Uterus (tissue), 3 donors: ENCODE measurements at regions not wholly inside any gene's neighbourhood (a gene's known extent, or its start where the extent isn't known, plus 50 kb on each side); places are given as distances from the start of the nearest gene placed in this dataset.

Experiments used
- DNase-seq, 2 donors: peaks; one replicate each; pipeline ENCODE4 v3.0.0-alpha.2; 2019 to 2020
- H3K27ac ChIP-seq, 2 donors: fragments of 200-600 bp; sonication (generic); 1 replicate in 1 of 2; 2 replicates in 1 of 2; pipeline ENCODE4 v1.5.1; 2016 to 2018
- H3K27me3 ChIP-seq, 2 donors: fragments of 200-600 bp; sonication (generic); one replicate each; pipeline ENCODE4 v1.5.1; 2018 to 2019; ENCODE audit warnings: control low read depth in 1 of 2
- H3K36me3 ChIP-seq, 2 donors: fragments of 200-600 bp; sonication (generic); one replicate each; pipeline ENCODE4 v1.5.1; 2019; ENCODE audit warnings: control low read depth in 1 of 2
- H3K4me1 ChIP-seq, 2 donors: fragments of 200-600 bp; sonication (generic); one replicate each; pipeline ENCODE4 v1.5.1; 2018 to 2019; ENCODE audit warnings: control low read depth in 1 of 2
- H3K4me3 ChIP-seq, 2 donors: fragments of 200-600 bp; sonication (generic); 1 replicate in 1 of 2; 2 replicates in 1 of 2; pipeline ENCODE4 v1.5.1; 2018 to 2019; ENCODE audit warnings: mild to moderate bottlenecking in 1 of 2
- H3K9me3 ChIP-seq, 2 donors: fragments of 200-600 bp; sonication (generic); one replicate each; pipeline ENCODE4 v1.5.1; 2019; ENCODE audit warnings: control low read depth in 1 of 2
- POLR2A ChIP-seq, 2 donors: fragments of 450-650 bp; IDR thresholded peaks; one replicate each; pipeline ENCODE4 v1.6.1; 2016; ENCODE audit warnings: antibody characterized with exemption in 2 of 2, mild to moderate bottlenecking in 1 of 2, moderate library complexity in 1 of 2
- intact Hi-C: fragments of 100-400 bp; cut with DNase I; formaldehyde crosslinking; loops from one replicate; pipeline ENCODE4 v1.15.1; 2023; ENCODE audit warnings: low total_unique reads
- TF ChIP-seq, protein P1 (sequence below), 4 experiments: fragments of 200-600 bp in 2 of 4; fragments of 450-650 bp in 2 of 4; sonication (generic) in 2 of 4; IDR thresholded peaks; one replicate each; pipeline ENCODE4 v1.5.1; 2016 to 2019; ENCODE audit warnings: antibody characterized with exemption in 4 of 4, mild to moderate bottlenecking in 2 of 4, moderate library complexity in 1 of 4
- donor health status: DM: yes; HTN: yes; CAD: no.

DNA sequence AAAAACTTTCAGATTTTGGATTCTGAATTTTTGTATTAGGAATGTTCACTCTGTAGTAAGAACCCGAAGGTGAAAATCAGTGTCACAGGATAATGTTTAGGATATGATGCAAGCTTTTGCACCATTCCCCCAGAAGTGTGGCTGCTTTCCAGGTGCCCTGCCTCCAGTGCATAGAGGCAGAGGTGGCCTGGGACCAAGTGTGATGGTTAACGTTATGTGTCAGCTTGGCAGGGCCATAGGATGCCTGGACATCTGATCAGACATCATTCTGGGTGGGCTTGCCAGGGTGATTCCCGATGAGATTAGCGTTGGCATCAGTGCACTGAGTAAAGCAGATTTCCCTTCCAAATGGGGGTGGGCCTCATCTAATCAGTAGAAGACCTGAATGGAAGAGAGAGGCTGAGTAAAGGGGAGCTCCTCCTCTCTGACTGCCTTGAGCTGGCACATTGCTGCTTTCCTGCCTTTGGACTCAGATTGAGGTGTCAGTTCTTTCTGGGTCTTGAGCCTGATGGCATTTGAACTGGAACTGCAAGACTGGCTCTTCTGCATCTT lies 177.4 kb upstream of the HS6ST1 start:
- no peaks in the 10 kb centered on the region for H3K9me3 ChIP-seq
- no peaks in the 10 kb centered on the region for H3K36me3 ChIP-seq
- intact Hi-C loops = no loop called here
- DNase-seq = no peak
- TF ChIP-seq POLR2A (IDR thresholded peaks at IDR 0.05) = no peak
- TF ChIP-seq, protein P1, sequence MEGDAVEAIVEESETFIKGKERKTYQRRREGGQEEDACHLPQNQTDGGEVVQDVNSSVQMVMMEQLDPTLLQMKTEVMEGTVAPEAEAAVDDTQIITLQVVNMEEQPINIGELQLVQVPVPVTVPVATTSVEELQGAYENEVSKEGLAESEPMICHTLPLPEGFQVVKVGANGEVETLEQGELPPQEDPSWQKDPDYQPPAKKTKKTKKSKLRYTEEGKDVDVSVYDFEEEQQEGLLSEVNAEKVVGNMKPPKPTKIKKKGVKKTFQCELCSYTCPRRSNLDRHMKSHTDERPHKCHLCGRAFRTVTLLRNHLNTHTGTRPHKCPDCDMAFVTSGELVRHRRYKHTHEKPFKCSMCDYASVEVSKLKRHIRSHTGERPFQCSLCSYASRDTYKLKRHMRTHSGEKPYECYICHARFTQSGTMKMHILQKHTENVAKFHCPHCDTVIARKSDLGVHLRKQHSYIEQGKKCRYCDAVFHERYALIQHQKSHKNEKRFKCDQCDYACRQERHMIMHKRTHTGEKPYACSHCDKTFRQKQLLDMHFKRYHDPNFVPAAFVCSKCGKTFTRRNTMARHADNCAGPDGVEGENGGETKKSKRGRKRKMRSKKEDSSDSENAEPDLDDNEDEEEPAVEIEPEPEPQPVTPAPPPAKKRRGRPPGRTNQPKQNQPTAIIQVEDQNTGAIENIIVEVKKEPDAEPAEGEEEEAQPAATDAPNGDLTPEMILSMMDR (IDR thresholded peaks at IDR 0.05) = no peak
- H3K4me1 ChIP-seq = no peaks in the 10 kb centered on the region
- no peak overlapping the region for H3K27ac ChIP-seq
- H3K4me3 ChIP-seq = no peak overlapping the region
- H3K27me3 ChIP-seq = no peaks in the 10 kb centered on the region

GRCh38 chr2:128496700-128497099 lies 178.0 kb upstream of the HS6ST1 start:
- no peak overlapping the region for H3K4me3 ChIP-seq
- intact Hi-C loops = no loop called here
- H3K36me3 ChIP-seq = no peaks in the 10 kb centered on the region
- no peaks in the 10 kb centered on the region for H3K27me3 ChIP-seq
- no peaks in the 10 kb centered on the region for H3K9me3 ChIP-seq
- no peaks in the 10 kb centered on the region for H3K4me1 ChIP-seq
- H3K27ac ChIP-seq = no peak overlapping the region
- TF ChIP-seq POLR2A (IDR thresholded peaks at IDR 0.05) = no peak
- TF ChIP-seq, protein P1 (IDR thresholded peaks at IDR 0.05) = no peak
- DNase-seq = no peak

DNA sequence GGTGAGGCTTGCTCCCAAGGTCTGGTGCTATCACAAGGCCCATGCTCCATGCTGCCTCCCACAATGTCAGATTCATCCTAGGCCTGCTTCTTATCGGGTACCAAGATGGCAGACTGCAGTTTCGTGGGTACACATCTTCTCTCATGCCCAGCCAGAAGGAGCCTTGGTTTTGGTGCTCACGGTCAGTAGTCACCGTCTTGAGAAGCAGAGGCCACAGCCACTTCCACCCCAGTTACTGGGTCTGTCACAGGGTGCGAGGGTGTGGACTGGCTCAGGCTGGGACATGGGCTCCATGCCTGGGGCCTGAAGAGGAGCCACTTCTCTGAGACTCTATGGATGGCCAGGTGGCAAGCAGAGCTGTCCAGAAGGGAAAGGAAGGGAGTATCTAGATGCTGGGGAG lies 178.8 kb upstream of the HS6ST1 start:
- intact Hi-C loops = no loop called here
- H3K9me3 ChIP-seq = no peaks in the 10 kb centered on the region
- TF ChIP-seq, protein P1 (IDR thresholded peaks at IDR 0.05) = no peak
- no peak for TF ChIP-seq POLR2A (IDR thresholded peaks at IDR 0.05)
- no peak overlapping the region for H3K4me3 ChIP-seq
- H3K27me3 ChIP-seq = no peaks in the 10 kb centered on the region
- DNase-seq = no peak
- H3K4me1 ChIP-seq = no peaks in the 10 kb centered on the region
- no peak overlapping the region for H3K27ac ChIP-seq
- no peaks in the 10 kb centered on the region for H3K36me3 ChIP-seq

DNA sequence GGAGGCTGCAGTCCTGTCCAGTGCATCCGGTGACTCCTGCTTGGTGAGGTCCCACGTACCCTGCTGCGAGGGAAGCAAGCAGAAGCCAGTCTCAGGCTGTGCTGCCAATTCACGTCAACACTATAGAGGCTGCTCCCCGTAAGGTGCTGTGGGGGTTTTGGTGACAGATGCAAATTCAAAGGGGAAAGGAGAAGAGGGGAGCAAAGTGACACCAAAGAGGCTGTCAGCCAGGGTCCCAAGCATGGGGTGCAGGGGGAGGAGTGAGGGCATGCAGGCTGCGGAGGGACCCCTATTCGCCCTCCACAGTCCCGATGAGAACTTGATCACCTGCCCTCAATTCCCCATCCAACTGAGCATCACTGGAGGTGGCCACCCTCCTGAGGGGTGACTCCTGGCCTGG lies 179.4 kb upstream of the HS6ST1 start:
- DNase-seq = no peak
- intact Hi-C loops = no loop called here
- no peaks in the 10 kb centered on the region for H3K9me3 ChIP-seq
- no peaks in the 10 kb centered on the region for H3K36me3 ChIP-seq
- H3K27me3 ChIP-seq = no peaks in the 10 kb centered on the region
- no peak overlapping the region for H3K27ac ChIP-seq
- H3K4me1 ChIP-seq = no peaks in the 10 kb centered on the region
- TF ChIP-seq POLR2A (IDR thresholded peaks at IDR 0.05) = no peak
- TF ChIP-seq, protein P1 (IDR thresholded peaks at IDR 0.05) = no peak
- no peak overlapping the region for H3K4me3 ChIP-seq

GRCh38 chr2:128498589-128498988 lies 179.9 kb upstream of the HS6ST1 start:
- intact Hi-C loops = no loop called here
- Histone ChIP-seq H3K27me3 (no peaks in the 10 kb centered on the region), H3K36me3 (no peaks in the 10 kb centered on the region), H3K4me1 (no peaks in the 10 kb centered on the region), H3K4me3 (no peak overlapping the region), H3K27ac (no peak overlapping the region), H3K9me3 (no peaks in the 10 kb centered on the region)
- TF ChIP-seq POLR2A (IDR thresholded peaks at IDR 0.05) = no peak
- no peak for DNase-seq
